ENCODE measurements at regions not wholly inside any gene's neighbourhood (a gene's known extent, or its start where the extent isn't known, plus 50 kb on each side); places are given as distances from the start of the nearest gene placed in this dataset.

DNA sequence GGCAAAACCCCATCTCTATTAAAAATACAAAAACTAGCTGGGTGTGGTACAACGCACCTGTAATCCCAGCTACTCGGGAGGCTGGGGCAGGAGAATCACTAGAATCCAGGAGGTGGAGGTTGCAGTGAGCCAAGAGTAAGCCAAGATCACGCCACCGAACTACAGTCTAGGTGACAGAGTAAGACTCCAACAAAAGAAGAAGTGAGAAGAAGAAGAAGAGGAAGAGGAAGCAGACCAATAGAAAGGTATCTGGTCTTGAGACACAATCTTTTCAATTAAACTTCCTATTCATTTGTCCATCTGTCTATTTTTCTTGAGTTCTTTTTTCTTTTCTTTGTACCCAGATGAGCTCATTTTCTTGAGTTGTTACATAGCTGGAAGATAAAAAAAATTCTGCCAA, 55.7 kb upstream of the ACADM start:
- H3K4me1 ChIP-seq (ENCODE audit: control insufficient read depth, insufficient read depth, low read length, poor library complexity, severe bottlenecking), result peaks cover 5% of the 10 kb centered on the region
- 83% methylated on average over 3 of the region's 4 CpGs; no CpG with 5 or more reads in 1 of the 2 experiments for WGBS, 2 experiments (ENCODE audit: insufficient coverage in 2 of 2)
- H3K4me3 ChIP-seq (ENCODE audit: extremely low read depth, insufficient read depth, low read length, poor library complexity, severe bottlenecking), result no peak overlapping the region
- no peaks in the 10 kb centered on the region for H3K36me3 ChIP-seq (ENCODE audit: control insufficient read depth, insufficient read depth, low read length)
- H3K27ac ChIP-seq (ENCODE audit: low read depth, low read length, severe bottlenecking), result no peak overlapping the region
- H3K9me3 ChIP-seq (ENCODE audit: control insufficient read depth, low read length), result no peaks in the 10 kb centered on the region

- Histone ChIP-seq H3K27ac (ENCODE audit: low read depth, low read length, severe bottlenecking) (no peak overlapping the region), H3K4me1 (ENCODE audit: control insufficient read depth, insufficient read depth, low read length, poor library complexity, severe bottlenecking) (peaks cover 5% of the 10 kb centered on the region), H3K36me3 (ENCODE audit: control insufficient read depth, insufficient read depth, low read length) (no peaks in the 10 kb centered on the region), H3K4me3 (ENCODE audit: extremely low read depth, insufficient read depth, low read length, poor library complexity, severe bottlenecking) (no peak overlapping the region), H3K9me3 (ENCODE audit: control insufficient read depth, low read length) (no peaks in the 10 kb centered on the region)
- WGBS, 2 experiments (ENCODE audit: insufficient coverage in 2 of 2), result 94 to 96% methylated on average over 2 of the region's 4 CpGs
Observed at GRCh38 chr1:75671708-75672107, 52.8 kb upstream of the ACADM start.

- no peaks in the 10 kb centered on the region for H3K36me3 ChIP-seq (ENCODE audit: control insufficient read depth, insufficient read depth, low read length)
- H3K4me3 ChIP-seq (ENCODE audit: extremely low read depth, insufficient read depth, low read length, poor library complexity, severe bottlenecking), result no peak overlapping the region
- H3K27ac ChIP-seq (ENCODE audit: low read depth, low read length, severe bottlenecking), result peak overlapping the region; percentile 62
- H3K9me3 ChIP-seq (ENCODE audit: control insufficient read depth, low read length), result no peaks in the 10 kb centered on the region
- H3K4me1 ChIP-seq (ENCODE audit: control insufficient read depth, insufficient read depth, low read length, poor library complexity, severe bottlenecking), result peaks cover 5% of the 10 kb centered on the region
- 100% methylated on average over 1 of the region's 2 CpGs; no CpG with 5 or more reads in 1 of the 2 experiments for WGBS, 2 experiments (ENCODE audit: insufficient coverage in 2 of 2)
Observed at GRCh38 chr1:75672108-75672507, 52.4 kb upstream of the ACADM start.

DNA sequence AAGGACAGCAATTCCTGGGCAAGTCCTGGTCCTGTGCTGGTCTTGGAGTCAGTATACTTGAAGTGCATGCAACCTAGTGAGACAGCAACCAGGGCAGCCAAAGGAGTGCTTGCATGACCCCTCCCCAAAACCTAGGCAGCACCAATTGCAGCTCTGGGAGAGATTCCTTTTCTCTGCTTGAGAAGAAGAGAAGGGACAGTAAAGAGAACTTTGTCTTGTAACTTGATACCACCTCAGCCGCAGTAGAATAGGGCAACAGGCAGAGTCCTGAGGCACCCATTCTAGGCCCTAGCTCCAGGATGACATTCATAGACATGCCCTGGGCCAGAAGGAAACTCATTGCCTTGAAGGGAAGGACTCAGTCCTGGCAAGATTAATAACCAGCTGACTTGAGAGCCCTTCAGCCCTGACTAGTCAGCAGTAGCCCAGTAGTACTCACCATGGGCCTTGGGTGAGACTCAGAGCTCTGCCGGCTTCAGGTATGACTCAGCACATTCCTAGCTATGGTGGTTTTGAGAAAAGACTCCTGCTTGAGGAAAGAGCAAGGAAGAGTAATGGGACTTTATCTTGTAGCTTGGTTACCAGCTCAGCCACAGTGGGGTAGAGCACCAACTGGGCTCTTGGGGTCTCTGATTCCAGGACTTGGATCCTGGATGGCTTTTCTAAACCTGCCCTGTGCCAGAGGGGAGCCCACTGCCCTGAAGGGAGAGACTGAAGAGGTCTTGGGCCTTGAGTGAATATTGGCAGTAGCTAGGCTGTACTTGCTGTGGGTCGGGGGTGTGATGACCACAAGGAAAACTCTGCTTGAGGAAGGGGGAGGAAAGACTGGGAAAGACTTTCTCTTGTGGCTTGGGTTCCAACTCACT, 51.7 kb upstream of the ACADM start:
- WGBS, 2 experiments (ENCODE audit: insufficient coverage in 2 of 2), result 59 to 92% methylated on average over 2 to 3 of the region's 3 CpGs

DNA sequence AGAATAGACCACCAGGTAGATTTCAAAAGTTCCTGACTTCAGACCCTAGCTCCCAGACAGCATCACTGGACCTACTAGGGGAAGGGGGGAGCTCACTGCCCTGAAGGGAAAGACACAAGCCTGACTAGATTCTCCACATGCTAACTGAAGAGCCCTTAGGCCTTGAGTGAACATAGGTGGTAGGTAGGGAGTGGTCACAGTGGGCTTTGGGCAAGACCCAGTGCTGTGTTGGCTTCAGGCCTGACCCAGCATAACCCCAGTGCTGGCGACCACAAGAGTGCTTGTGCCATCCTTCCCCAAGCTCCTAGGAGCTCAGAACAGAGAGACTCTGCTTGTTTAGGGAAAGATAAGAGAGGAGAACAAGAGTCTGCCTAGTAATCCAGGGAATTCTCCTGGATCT, 51.1 kb upstream of the ACADM start:
- WGBS, 2 experiments (ENCODE audit: insufficient coverage in 2 of 2), result 78 to 100% methylated on average over 1 of the region's 1 CpG
- Histone ChIP-seq H3K36me3 (ENCODE audit: control insufficient read depth, insufficient read depth, low read length) (no peaks in the 10 kb centered on the region), H3K27ac (ENCODE audit: low read depth, low read length, severe bottlenecking) (no peak overlapping the region), H3K4me3 (ENCODE audit: extremely low read depth, insufficient read depth, low read length, poor library complexity, severe bottlenecking) (no peak overlapping the region), H3K4me1 (ENCODE audit: control insufficient read depth, insufficient read depth, low read length, poor library complexity, severe bottlenecking) (peaks cover 5% of the 10 kb centered on the region), H3K9me3 (ENCODE audit: control insufficient read depth, low read length) (no peaks in the 10 kb centered on the region)

More for the DNA sequence above, 51.7 kb upstream of the ACADM start:
- Histone ChIP-seq H3K9me3 (ENCODE audit: control insufficient read depth, low read length) (no peaks in the 10 kb centered on the region), H3K36me3 (ENCODE audit: control insufficient read depth, insufficient read depth, low read length) (no peaks in the 10 kb centered on the region), H3K4me1 (ENCODE audit: control insufficient read depth, insufficient read depth, low read length, poor library complexity, severe bottlenecking) (peaks cover 5% of the 10 kb centered on the region), H3K4me3 (ENCODE audit: extremely low read depth, insufficient read depth, low read length, poor library complexity, severe bottlenecking) (no peak overlapping the region), H3K27ac (ENCODE audit: low read depth, low read length, severe bottlenecking) (peak overlapping the region; percentile 62)

GRCh38 chr1:75673885-75674284, 50.6 kb upstream of the ACADM start:
- Histone ChIP-seq H3K4me3 (ENCODE audit: extremely low read depth, insufficient read depth, low read length, poor library complexity, severe bottlenecking) (no peak overlapping the region), H3K36me3 (ENCODE audit: control insufficient read depth, insufficient read depth, low read length) (no peaks in the 10 kb centered on the region)
- 100% methylated on average over 1 of the region's 1 CpG; no CpG with 5 or more reads in 1 of the 2 experiments for WGBS, 2 experiments (ENCODE audit: insufficient coverage in 2 of 2)

More at GRCh38 chr1:75673885-75674284, 50.6 kb upstream of the ACADM start:
- Histone ChIP-seq H3K4me1 (ENCODE audit: control insufficient read depth, insufficient read depth, low read length, poor library complexity, severe bottlenecking) (peaks cover 5% of the 10 kb centered on the region), H3K9me3 (ENCODE audit: control insufficient read depth, low read length) (no peaks in the 10 kb centered on the region), H3K27ac (ENCODE audit: low read depth, low read length, severe bottlenecking) (no peak overlapping the region)

Data from mesodermal cell (in vitro differentiated cells).